HCT116 (cell line): ENCODE measurements at regions not wholly inside any gene's neighbourhood (a gene's known extent, or its start where the extent isn't known, plus 50 kb on each side); places are given as distances from the start of the nearest gene placed in this dataset.

Experiments used
- ATAC-seq: fragments of 200-7000 bp; cut with Tn5 transposase; 2 replicates; pipeline ENCODE4 v1.9.1; 2020; ENCODE audit warnings: mild to moderate bottlenecking, moderate library complexity
- BruUV-seq: library from RNA; stranded (reverse); fragments of 400-500 nt; replicated peaks from 2 replicates; lab custom pipeline; 2021; lab: Mats Ljungman, UMichigan
- CTCF ChIA-PET: fragments of 300-600 bp; sonication (Branson Sonifier 250); formaldehyde crosslinking; loops from one replicate; lab custom pipeline; 2021; ENCODE audit warnings: antibody characterized with exemption; lab: Charles Lee
- POLR2A ChIA-PET: fragments of 300-600, 350-600 bp; sonication (Branson Sonifier 250); formaldehyde crosslinking; loops from one replicate; lab custom pipeline; 2021; ENCODE audit warnings: antibody characterized with exemption; lab: Charles Lee
- RAD21 ChIA-PET, 2 experiments: fragments of 300-600 bp; sonication (Branson Sonifier 250); formaldehyde crosslinking; loops; one replicate each; lab custom pipeline; 2023; ENCODE audit warnings: low total read pairs in 2 of 2; ENCODE audit not compliant: uncharacterized antibody in 2 of 2, unreplicated experiment in 2 of 2, low non-redundant PET in 1 of 2; lab: Charles Lee
- DNase-seq: peaks from one replicate; pipeline ENCODE4 v3.0.0-alpha.2; 2010; ENCODE audit warnings: low read depth, low spot score
- H2AFZ ChIP-seq: fragments of 200-600 bp; shearing (Covaris generic), sonication (generic); 2 replicates; pipeline ENCODE4 v1.6.1; 2017; ENCODE audit warnings: low read depth, mixed run types, mixed read lengths, antibody characterized with exemption, low read length; ENCODE audit not compliant: poor library complexity, severe bottlenecking
- H3K27ac ChIP-seq: 2 replicates; pipeline ENCODE4 v1.5.1; 2012; ENCODE audit warnings: low read depth, low read length
- H3K27me3 ChIP-seq: fragments of 200-600 bp; sonication (generic); 2 replicates; pipeline ENCODE4 v1.6.1; 2016; ENCODE audit warnings: mixed run types, low read length, mixed read lengths; ENCODE audit not compliant: insufficient read depth
- H3K36me3 ChIP-seq, 2 experiments: fragments of 200-500 bp in 1 of 2; fragments of 200-600 bp in 1 of 2; sonication (Bioruptor generic) in 1 of 2; sonication (generic) in 1 of 2; 2 replicates each; pipeline versions ENCODE4 v1.5.1 to v1.6.1; 2014 to 2016; ENCODE audit warnings: low read length in 2 of 2, inconsistent platforms in 1 of 2, mixed read lengths in 1 of 2, mixed run types in 1 of 2; ENCODE audit not compliant: insufficient read depth in 2 of 2, control insufficient read depth in 1 of 2
- H3K4me1 ChIP-seq, 2 experiments: fragments of 200-600 bp in 1 of 2; sonication (generic) in 1 of 2; 2 replicates each; pipeline versions ENCODE4 v1.5.1 to v1.6.1; 2012 to 2017; ENCODE audit warnings: low read length in 2 of 2, inconsistent platforms in 1 of 2, mild to moderate bottlenecking in 1 of 2, mixed read lengths in 1 of 2, mixed run types in 1 of 2, moderate library complexity in 1 of 2; ENCODE audit not compliant: insufficient read depth in 2 of 2, control insufficient read depth in 1 of 2
- H3K4me2 ChIP-seq: fragments of 200-600 bp; sonication (generic); 2 replicates; pipeline ENCODE4 v1.6.1; 2017; ENCODE audit warnings: mixed run types, low read length, mixed read lengths
- H3K4me3 ChIP-seq, 2 experiments: fragments of 200-600 bp in 1 of 2; sonication (generic) in 1 of 2; replicated peaks in 1 of 2; 2 replicates each; pipeline ENCODE4 v1.5.1; 2011 to 2016; ENCODE audit warnings: low read length in 2 of 2, control low read depth in 1 of 2, low read depth in 1 of 2, mild to moderate bottlenecking in 1 of 2, mixed read lengths in 1 of 2, mixed run types in 1 of 2
- H3K79me2 ChIP-seq: fragments of 200-600 bp; sonication (generic); 2 replicates; pipeline ENCODE4 v1.6.1; 2017; ENCODE audit warnings: mild to moderate bottlenecking, mixed run types, low read length, moderate library complexity, mixed read lengths; ENCODE audit not compliant: insufficient read depth
- H3K9ac ChIP-seq: fragments of 200-600 bp; sonication (generic); 2 replicates; pipeline ENCODE4 v1.6.1; 2016; ENCODE audit warnings: low read length, mixed read lengths
- H3K9me2 ChIP-seq: fragments of 200-600 bp; sonication (generic), shearing (Covaris generic); 2 replicates; pipeline ENCODE4 v1.6.1; 2017; ENCODE audit warnings: mixed run types, mild to moderate bottlenecking, moderate library complexity; ENCODE audit not compliant: insufficient read depth
- H3K9me3 ChIP-seq, 2 experiments: fragments of 200-500 bp in 1 of 2; fragments of 200-600 bp in 1 of 2; sonication (Bioruptor generic) in 1 of 2; sonication (generic) in 1 of 2; 2 replicates each; pipeline ENCODE4 v1.6.1; 2014 to 2017; ENCODE audit warnings: low read length in 2 of 2, mixed read lengths in 2 of 2, inconsistent platforms in 1 of 2, low read depth in 1 of 2, mild to moderate bottlenecking in 1 of 2, mixed run types in 1 of 2, moderate library complexity in 1 of 2; ENCODE audit not compliant: control insufficient read depth in 1 of 2, insufficient read depth in 1 of 2
- H4K20me1 ChIP-seq: fragments of 200-600 bp; sonication (generic), shearing (Covaris generic); 2 replicates; pipeline ENCODE4 v1.6.1; 2017; ENCODE audit warnings: mixed run types, mild to moderate bottlenecking, moderate library complexity; ENCODE audit not compliant: insufficient read depth
- ATF3 ChIP-seq: IDR thresholded peaks from 2 replicates; pipeline ENCODE4 v1.6.1; 2012
- CBX3 ChIP-seq: IDR thresholded peaks from 2 replicates; pipeline ENCODE4 v1.6.1; 2012; ENCODE audit warnings: low read depth
- EGR1 ChIP-seq: IDR thresholded peaks from 2 replicates; pipeline ENCODE4 v1.6.1; 2012; ENCODE audit warnings: low read depth
- ELF1 ChIP-seq: IDR thresholded peaks from 2 replicates; pipeline ENCODE4 v1.6.1; 2012; ENCODE audit warnings: low read depth, borderline replicate concordance
- EZH2phosphoT487 ChIP-seq: fragments of 200-600 bp; IDR thresholded peaks from 2 replicates; pipeline ENCODE4 v1.6.1; 2018; ENCODE audit warnings: antibody characterized with exemption, borderline replicate concordance
- FOSL1 ChIP-seq: IDR thresholded peaks from 2 replicates; pipeline ENCODE4 v1.6.1; 2012; ENCODE audit warnings: low read depth
- JUND ChIP-seq: IDR thresholded peaks from 2 replicates; pipeline ENCODE4 v1.6.1; 2012
- POLR2AphosphoS5 ChIP-seq: IDR thresholded peaks from 2 replicates; pipeline ENCODE4 v1.6.1; 2011; ENCODE audit warnings: mild to moderate bottlenecking, low read depth, low read length, moderate library complexity
- RAD21 ChIP-seq: IDR thresholded peaks from 2 replicates; pipeline ENCODE4 v1.6.1; 2012; ENCODE audit warnings: low read depth, mild to moderate bottlenecking
- SIN3A ChIP-seq: IDR thresholded peaks from 2 replicates; pipeline ENCODE4 v1.6.1; 2012; ENCODE audit warnings: low read depth
- SP1 ChIP-seq: IDR thresholded peaks from 2 replicates; pipeline ENCODE4 v1.6.1; 2012; ENCODE audit warnings: low read depth
- SRF ChIP-seq: IDR thresholded peaks from 2 replicates; pipeline ENCODE4 v1.6.1; 2012; ENCODE audit warnings: low read depth
- TCF7L2 ChIP-seq: IDR thresholded peaks from 2 replicates; pipeline ENCODE4 v1.7.0; 2011; ENCODE audit warnings: borderline replicate concordance, inconsistent platforms; ENCODE audit not compliant: insufficient read depth, insufficient read length; ENCODE audit errors: extremely low read depth
- YY1 ChIP-seq: IDR thresholded peaks from 2 replicates; pipeline ENCODE4 v1.6.1; 2011; ENCODE audit warnings: low read length, low read depth, moderate library complexity, mild to moderate bottlenecking; ENCODE audit not compliant: insufficient replicate concordance; ENCODE audit errors: extremely low read depth
- ZBTB33 ChIP-seq: IDR thresholded peaks from 2 replicates; pipeline ENCODE4 v1.6.1; 2011; ENCODE audit warnings: mild to moderate bottlenecking, low read length, moderate library complexity; ENCODE audit not compliant: insufficient replicate concordance; ENCODE audit errors: extremely low read depth
- ZNF274 ChIP-seq: fragments of 200-500 bp; sonication (Bioruptor generic); IDR thresholded peaks from 2 replicates; pipeline ENCODE4 v1.6.1; 2014; ENCODE audit warnings: mild to moderate bottlenecking, low read depth, low read length, inconsistent platforms
- intact Hi-C: fragments of 100-400 bp; cut with micrococcal nuclease; formaldehyde crosslinking; loops from 2 replicates; pipeline ENCODE4 v1.10.0; 2022
- TF ChIP-seq, protein P1 (sequence below), 3 experiments: fragments of 200-600 bp in 1 of 3; sonication (generic) in 1 of 3; IDR thresholded peaks in 2 of 3; conservative IDR thresholded peaks in 1 of 3; 2 replicates each; pipeline ENCODE4 v1.5.1; 2012 to 2017; ENCODE audit warnings: low read depth in 2 of 3, low read length in 2 of 3, antibody characterized with exemption in 1 of 3, borderline replicate concordance in 1 of 3, control low read depth in 1 of 3, mild to moderate bottlenecking in 1 of 3, mixed read lengths in 1 of 3, mixed run types in 1 of 3, moderate library complexity in 1 of 3; ENCODE audit not compliant: insufficient read depth in 1 of 3
- TF ChIP-seq, protein P2 (sequence below): IDR thresholded peaks from 2 replicates; pipeline ENCODE4 v1.6.1; 2012; ENCODE audit warnings: low read depth

DNA sequence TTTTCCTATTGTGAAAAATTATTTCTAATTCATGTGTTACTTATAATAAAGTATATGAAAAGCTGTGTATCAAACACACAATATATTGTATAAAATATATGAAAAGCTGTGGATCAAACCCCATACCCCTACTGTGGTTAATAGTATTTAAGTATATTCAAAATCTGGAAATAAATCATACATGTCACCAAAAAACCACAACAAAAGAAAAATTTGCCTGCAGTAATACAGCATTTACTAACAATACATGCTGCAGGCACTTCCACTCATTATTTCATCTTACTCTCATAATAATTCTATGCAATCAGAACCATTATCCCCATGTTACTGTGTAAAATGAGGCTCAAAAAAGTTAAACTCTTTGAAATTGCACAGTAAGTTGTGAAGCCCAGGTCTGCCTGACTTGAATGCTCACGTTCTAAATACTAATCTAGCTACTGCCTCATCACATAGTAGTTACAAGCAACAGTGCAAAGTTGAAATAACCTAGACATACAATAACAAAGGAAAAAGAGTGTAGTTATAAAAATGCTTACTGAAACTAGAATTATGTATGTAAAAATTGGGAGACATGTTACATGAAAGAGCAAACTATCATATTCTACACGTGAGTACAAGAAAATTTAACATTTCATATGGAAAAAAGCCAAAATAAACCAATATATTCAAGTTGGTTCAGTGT, 61.7 kb downstream of the FAM217A start:
- Histone ChIP-seq H3K9ac (peak overlapping the region; percentile 91), H3K9me2 (no peaks in the 10 kb centered on the region), H3K4me1 (peaks cover 11 to 20% of the 10 kb centered on the region in 2 experiments), H3K27ac (peak overlapping the region; percentile 93), H3K36me3 (no peaks in the 10 kb centered on the region), H4K20me1 (peaks cover 4% of the 10 kb centered on the region; the same call in 1 of the 2 replicates), H3K9me3 (0 out of 4 replicates have a peak, but pooled peaks cover 0 to 5% of the 10 kb centered on the region in 2 experiments), H3K4me3 (peak overlapping the region; percentile 81), H3K4me2 (peak overlapping the region; percentile 70)
- RAD21 ChIA-PET: no interaction called here
- no peak for DNase-seq
- intact Hi-C loops: no loop called here
- POLR2A ChIA-PET: interaction anchor here (1.4 to 1.8 kb wide), 2 partner anchors 9 to 119 kb away, joined by 4 to 6 read pairs; partner anchors contain the start of gene ECI2
- CTCF ChIA-PET: interaction anchor here (1.2 to 1.6 kb wide), 2 partner anchors 104 to 267 kb away, joined by 3 to 4 read pairs; no protein-coding TSS in a partner anchor
- TF ChIP-seq SP1 (no peak), YY1 (no peak), TCF7L2 (no peak), ELF1 (no peak), EGR1 (no peak), ATF3 (no peak), JUND (no peak), ZBTB33 (no peak), SRF (no peak), FOSL1 (no peak), POLR2AphosphoS5 (no peak), EZH2phosphoT487 (no peak), ZNF274 (no peak), RAD21 (no peak), CBX3 (no peak), SIN3A (no peak)
- TF ChIP-seq, protein P1, sequence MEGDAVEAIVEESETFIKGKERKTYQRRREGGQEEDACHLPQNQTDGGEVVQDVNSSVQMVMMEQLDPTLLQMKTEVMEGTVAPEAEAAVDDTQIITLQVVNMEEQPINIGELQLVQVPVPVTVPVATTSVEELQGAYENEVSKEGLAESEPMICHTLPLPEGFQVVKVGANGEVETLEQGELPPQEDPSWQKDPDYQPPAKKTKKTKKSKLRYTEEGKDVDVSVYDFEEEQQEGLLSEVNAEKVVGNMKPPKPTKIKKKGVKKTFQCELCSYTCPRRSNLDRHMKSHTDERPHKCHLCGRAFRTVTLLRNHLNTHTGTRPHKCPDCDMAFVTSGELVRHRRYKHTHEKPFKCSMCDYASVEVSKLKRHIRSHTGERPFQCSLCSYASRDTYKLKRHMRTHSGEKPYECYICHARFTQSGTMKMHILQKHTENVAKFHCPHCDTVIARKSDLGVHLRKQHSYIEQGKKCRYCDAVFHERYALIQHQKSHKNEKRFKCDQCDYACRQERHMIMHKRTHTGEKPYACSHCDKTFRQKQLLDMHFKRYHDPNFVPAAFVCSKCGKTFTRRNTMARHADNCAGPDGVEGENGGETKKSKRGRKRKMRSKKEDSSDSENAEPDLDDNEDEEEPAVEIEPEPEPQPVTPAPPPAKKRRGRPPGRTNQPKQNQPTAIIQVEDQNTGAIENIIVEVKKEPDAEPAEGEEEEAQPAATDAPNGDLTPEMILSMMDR (IDR thresholded peaks at IDR 0.05 in 2 of 3, conservative IDR thresholded peaks at IDR 0.05 in 1 of 3; ENCODE audit: borderline replicate concordance in 1 of 3, insufficient read depth in 1 of 3, low read depth in 2 of 3, low read length in 2 of 3): no peak
- TF ChIP-seq, protein P2, sequence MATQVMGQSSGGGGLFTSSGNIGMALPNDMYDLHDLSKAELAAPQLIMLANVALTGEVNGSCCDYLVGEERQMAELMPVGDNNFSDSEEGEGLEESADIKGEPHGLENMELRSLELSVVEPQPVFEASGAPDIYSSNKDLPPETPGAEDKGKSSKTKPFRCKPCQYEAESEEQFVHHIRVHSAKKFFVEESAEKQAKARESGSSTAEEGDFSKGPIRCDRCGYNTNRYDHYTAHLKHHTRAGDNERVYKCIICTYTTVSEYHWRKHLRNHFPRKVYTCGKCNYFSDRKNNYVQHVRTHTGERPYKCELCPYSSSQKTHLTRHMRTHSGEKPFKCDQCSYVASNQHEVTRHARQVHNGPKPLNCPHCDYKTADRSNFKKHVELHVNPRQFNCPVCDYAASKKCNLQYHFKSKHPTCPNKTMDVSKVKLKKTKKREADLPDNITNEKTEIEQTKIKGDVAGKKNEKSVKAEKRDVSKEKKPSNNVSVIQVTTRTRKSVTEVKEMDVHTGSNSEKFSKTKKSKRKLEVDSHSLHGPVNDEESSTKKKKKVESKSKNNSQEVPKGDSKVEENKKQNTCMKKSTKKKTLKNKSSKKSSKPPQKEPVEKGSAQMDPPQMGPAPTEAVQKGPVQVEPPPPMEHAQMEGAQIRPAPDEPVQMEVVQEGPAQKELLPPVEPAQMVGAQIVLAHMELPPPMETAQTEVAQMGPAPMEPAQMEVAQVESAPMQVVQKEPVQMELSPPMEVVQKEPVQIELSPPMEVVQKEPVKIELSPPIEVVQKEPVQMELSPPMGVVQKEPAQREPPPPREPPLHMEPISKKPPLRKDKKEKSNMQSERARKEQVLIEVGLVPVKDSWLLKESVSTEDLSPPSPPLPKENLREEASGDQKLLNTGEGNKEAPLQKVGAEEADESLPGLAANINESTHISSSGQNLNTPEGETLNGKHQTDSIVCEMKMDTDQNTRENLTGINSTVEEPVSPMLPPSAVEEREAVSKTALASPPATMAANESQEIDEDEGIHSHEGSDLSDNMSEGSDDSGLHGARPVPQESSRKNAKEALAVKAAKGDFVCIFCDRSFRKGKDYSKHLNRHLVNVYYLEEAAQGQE: no peak
- TF ChIP-seq, all 23 proteins: peak for 0
- Histone ChIP-seq H3K79me2 (peaks cover 76% of the 10 kb centered on the region), H3K27me3 (no peaks in the 10 kb centered on the region), H2AFZ (no peak overlapping the region)
- BruUV-seq: no TSS peak
- ATAC-seq: no peak
